Activated CD8-positive, alpha-beta memory T cell treated with anti-CD3 and anti-CD28 coated beads, Interleukin-2, amount 50 U/mL, for 48 hours (primary cell): ENCODE measurements at regions not wholly inside any gene's neighbourhood (a gene's known extent, or its start where the extent isn't known, plus 50 kb on each side); places are given as distances from the start of the nearest gene placed in this dataset.

Source experiments
- DNase-seq: peaks from one replicate; pipeline ENCODE4 v3.0.0-alpha.2; 2020

DNA sequence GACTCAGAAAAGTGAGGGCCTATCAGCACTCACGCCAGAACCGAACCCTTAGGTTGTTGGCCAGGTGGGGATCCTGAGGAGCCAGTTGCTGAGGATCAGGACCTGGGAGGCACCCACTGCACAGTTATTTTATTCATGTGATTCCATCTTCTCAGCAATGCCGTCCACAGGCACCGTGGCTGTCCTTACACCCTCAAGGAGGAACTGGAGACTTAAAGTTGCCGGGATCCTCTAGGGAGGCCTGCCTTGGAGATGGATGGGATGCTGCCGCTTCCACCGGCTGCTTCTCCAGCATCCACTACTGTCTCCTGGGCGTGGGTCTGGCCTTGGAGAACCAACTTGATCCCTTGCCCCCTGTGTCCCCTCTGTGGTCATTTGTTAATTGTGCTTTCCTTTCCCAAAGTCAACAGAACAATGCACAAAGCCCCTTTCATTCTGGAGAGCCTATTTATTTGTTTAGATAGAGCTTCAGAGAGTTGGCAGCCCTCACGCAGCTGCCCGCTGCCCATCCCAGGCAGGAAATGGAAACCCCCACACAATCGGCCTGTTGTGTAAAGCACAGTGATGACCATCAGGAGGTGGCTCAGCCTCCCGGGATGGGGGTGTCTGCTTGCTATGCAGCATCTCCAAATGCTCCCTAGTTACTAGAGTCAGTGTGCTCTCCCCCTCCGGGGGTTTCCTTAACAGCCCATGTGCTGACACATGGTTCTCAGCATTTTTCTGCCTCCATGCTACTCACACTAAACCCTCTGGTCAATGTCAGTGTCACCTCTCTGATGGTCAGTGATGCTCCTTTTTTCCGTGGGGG is 52.9 kb upstream of the IGFBP3 start:
- no peak for DNase-seq

- no peak for DNase-seq
Measured at GRCh38 chr7:45972629-45973312, 51.7 kb upstream of the IGFBP3 start.

- no peak for DNase-seq
Measured at GRCh38 chr7:45971661-45972175, 50.6 kb upstream of the IGFBP3 start.

DNA sequence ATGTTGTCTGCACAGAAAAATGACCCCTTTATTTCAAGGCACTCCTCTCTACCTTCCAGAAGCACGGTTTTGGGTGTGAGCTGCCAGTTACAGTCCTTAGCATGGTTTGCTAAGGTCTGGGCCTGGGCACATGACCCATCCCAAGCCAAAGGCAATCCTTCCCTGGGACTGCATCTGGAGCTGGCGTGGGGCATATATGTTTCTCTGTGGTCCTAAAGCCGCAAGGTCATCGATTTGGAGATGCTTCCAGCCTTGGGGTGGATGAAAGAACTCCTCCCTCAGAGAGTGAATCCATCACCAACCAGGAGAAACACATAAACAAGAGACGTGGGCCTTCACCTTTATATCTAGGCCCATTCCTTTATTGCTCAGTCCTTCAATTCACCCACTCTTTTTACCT is 50.1 kb upstream of the IGFBP3 start:
- no peak for DNase-seq
